ENCODE measurements at regions not wholly inside any gene's neighbourhood (a gene's known extent, or its start where the extent isn't known, plus 50 kb on each side); places are given as distances from the start of the nearest gene placed in this dataset.

GRCh38 chr1:37362594-37363385 is 111.6 kb upstream of the ZC3H12A start:
- TF ChIP-seq POLR2A (IDR thresholded peaks at IDR 0.05; ENCODE audit: low read depth, low read length) (no peak), POLR2AphosphoS5 (IDR thresholded peaks at IDR 0.05; ENCODE audit: low read depth, low read length) (no peak), TAF1 (IDR thresholded peaks at IDR 0.05; ENCODE audit: borderline replicate concordance, low read depth, low read length) (no peak)
